Suprapubic skin (tissue), 3 donors: ENCODE measurements at regions not wholly inside any gene's neighbourhood (a gene's known extent, or its start where the extent isn't known, plus 50 kb on each side); places are given as distances from the start of the nearest gene placed in this dataset.

Experiments
- POLR2AphosphoS5 ChIP-seq, 3 donors: sonication (generic); formaldehyde crosslinking; IDR thresholded peaks; one replicate each; pipeline ENCODE4 v1.6.1; 2017; ENCODE audit warnings: antibody characterized with exemption in 3 of 3
- TF ChIP-seq, protein P1 (sequence below), 2 donors: fragments of 200-600 bp in 1 of 2; fragments of 450-650 bp in 1 of 2; sonication (generic) in 1 of 2; IDR thresholded peaks; one replicate each; pipeline ENCODE4 v1.5.1; 2016 to 2019; ENCODE audit warnings: antibody characterized with exemption in 2 of 2, mild to moderate bottlenecking in 1 of 2, moderate library complexity in 1 of 2

DNA sequence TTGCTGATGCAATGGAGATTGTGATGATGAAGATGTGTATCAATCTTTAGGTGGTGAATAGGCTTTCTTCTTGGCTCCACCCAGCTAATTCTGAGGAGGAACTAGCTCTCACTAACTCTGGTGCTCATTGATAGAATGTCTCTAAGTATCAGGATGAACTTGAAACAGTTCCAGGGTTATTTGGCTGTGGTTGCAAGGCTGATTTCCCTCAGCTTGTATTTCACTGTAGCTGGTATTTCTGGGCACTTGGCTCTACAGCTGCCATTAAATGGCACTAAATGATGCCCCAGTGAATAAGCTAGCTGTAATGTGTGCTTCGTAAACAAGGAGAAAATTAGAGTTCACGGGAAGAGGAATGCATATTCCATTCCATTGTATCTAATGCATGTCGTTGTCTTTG lies 241.2 kb downstream of the RPIA start:
- no peak for TF ChIP-seq POLR2AphosphoS5 (IDR thresholded peaks at IDR 0.05)
- TF ChIP-seq, protein P1, sequence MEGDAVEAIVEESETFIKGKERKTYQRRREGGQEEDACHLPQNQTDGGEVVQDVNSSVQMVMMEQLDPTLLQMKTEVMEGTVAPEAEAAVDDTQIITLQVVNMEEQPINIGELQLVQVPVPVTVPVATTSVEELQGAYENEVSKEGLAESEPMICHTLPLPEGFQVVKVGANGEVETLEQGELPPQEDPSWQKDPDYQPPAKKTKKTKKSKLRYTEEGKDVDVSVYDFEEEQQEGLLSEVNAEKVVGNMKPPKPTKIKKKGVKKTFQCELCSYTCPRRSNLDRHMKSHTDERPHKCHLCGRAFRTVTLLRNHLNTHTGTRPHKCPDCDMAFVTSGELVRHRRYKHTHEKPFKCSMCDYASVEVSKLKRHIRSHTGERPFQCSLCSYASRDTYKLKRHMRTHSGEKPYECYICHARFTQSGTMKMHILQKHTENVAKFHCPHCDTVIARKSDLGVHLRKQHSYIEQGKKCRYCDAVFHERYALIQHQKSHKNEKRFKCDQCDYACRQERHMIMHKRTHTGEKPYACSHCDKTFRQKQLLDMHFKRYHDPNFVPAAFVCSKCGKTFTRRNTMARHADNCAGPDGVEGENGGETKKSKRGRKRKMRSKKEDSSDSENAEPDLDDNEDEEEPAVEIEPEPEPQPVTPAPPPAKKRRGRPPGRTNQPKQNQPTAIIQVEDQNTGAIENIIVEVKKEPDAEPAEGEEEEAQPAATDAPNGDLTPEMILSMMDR (IDR thresholded peaks at IDR 0.05), result no peak
